Fibroblast of skin of left quadriceps (primary cell): ENCODE measurements at regions not wholly inside any gene's neighbourhood (a gene's known extent, or its start where the extent isn't known, plus 50 kb on each side); places are given as distances from the start of the nearest gene placed in this dataset.

ENCODE experiments used
- DNase-seq, 2 experiments: peaks; one replicate each; pipeline ENCODE4 v3.0.0-alpha.2; 2013; ENCODE audit warnings: low read depth in 2 of 2

GRCh38 chr2:193776988-193777387 is 1582.3 kb upstream of the TMEFF2 start:
- no peak for DNase-seq

- no peak for DNase-seq
Measured at GRCh38 chr2:193774166-193774565, 1579.4 kb upstream of the TMEFF2 start.

DNA sequence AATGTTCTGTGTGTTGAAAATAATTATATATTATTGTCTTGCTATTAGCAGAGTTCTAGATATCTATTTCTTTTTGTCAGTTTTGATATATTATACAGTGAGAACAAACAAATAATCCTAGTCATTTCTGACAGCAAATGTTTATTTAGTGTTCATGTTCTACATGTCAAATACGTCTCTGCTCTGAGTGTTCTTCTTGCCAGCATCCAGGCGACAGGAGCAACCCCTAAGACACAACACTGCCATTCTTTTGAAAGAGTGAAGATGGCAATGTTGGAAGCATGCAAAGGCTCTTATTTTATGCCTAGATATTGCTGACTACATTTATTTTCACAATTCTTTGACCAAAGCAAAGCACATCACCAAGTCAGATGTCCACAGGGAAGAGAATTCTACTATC is 1556.6 kb upstream of the TMEFF2 start:
- DNase-seq = no peak

DNA sequence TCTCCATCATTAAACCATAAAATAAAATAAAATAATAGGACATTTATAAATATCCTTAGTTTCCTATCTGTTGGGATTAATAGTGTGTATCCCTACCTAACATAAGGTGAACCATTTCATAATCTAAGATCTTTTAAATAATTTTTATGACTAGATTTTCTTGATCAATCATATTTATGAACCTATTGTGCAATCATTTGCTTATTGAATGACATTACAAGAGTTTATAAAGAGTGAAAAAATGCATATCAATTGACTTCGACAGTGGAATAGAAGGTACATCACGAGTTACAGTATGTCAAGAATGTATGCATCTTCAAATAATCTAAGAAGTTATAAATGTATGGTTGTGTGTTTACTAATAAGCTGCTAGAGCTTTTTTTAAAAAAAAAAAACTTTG is 1554.8 kb upstream of the TMEFF2 start:
- no peak for DNase-seq

GRCh38 chr2:193743089-193743488 is 1548.4 kb upstream of the TMEFF2 start:
- no peak for DNase-seq

- no peak for DNase-seq
Measured at GRCh38 chr2:193738892-193739291, 1544.2 kb upstream of the TMEFF2 start.

DNA sequence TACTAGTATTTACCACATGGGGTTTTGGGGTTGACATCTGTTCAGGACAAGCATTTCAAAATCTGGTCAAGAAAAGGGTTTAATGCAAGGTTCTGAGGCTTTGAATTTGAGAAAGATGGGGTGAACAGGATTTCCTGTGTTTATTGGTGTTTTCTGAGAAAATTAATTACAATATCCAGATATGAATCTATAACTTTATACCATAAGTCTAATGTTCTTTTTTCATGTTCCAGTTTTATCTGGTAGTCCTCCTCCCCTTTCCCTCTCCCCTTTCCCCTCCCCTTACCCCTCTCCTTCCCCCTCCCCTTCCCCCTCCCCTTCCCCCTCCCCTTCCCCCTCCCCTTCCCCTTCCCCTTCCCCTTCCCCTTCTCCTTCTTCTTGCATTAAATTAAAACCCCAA is 1518.2 kb upstream of the TMEFF2 start:
- no peak for DNase-seq

GRCh38 chr2:193703411-193703810 is 1508.7 kb upstream of the TMEFF2 start:
- DNase-seq = no peak

- DNase-seq = no peak
Measured at GRCh38 chr2:193701484-193701883, 1506.8 kb upstream of the TMEFF2 start.

DNA sequence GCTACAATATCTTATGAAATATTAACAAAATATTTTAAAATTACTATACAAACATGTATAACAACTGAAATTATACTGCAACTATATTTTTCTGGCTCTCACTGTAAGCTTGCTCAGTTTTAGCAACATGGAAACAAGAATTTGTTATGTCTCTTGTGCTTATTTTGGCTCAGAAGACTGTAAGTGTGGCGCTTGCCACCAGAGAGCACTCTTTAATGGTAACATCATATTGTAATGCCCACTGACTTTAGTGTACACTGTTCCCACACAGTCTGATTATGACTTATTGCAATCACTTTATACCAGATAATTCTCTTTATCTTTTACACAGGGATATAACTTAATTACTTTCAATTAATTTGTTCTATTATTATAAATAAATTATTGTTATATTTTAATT is 1500.6 kb upstream of the TMEFF2 start:
- DNase-seq = peak; percentile 13 to 14

- DNase-seq = no peak
Measured at GRCh38 chr2:193693758-193694157, 1499.0 kb upstream of the TMEFF2 start.

DNA sequence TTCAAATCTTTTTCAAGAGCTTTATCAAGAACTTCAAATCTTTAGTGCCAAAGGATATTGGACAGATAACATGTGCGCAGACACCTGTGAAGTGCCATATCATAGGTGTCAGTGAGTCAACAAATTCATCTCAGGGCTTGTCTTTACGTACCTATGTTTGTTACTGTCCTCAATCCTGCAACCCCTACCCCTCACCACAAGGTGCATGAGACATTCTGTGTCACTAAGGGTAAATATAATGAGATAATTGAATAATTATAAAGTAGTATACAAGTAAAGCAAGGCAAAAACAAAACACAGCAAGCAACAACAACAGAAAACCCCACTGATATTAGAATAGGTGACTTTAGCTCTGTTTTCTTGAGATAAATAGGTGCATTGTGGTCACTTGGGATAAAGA is 1495.8 kb upstream of the TMEFF2 start:
- DNase-seq = no peak

GRCh38 chr2:193687195-193687594 is 1492.5 kb upstream of the TMEFF2 start:
- DNase-seq = no peak

GRCh38 chr2:193679847-193680246 is 1485.1 kb upstream of the TMEFF2 start:
- DNase-seq = no peak

- no peak for DNase-seq
Measured at GRCh38 chr2:193670478-193670877, 1475.7 kb upstream of the TMEFF2 start.

DNA sequence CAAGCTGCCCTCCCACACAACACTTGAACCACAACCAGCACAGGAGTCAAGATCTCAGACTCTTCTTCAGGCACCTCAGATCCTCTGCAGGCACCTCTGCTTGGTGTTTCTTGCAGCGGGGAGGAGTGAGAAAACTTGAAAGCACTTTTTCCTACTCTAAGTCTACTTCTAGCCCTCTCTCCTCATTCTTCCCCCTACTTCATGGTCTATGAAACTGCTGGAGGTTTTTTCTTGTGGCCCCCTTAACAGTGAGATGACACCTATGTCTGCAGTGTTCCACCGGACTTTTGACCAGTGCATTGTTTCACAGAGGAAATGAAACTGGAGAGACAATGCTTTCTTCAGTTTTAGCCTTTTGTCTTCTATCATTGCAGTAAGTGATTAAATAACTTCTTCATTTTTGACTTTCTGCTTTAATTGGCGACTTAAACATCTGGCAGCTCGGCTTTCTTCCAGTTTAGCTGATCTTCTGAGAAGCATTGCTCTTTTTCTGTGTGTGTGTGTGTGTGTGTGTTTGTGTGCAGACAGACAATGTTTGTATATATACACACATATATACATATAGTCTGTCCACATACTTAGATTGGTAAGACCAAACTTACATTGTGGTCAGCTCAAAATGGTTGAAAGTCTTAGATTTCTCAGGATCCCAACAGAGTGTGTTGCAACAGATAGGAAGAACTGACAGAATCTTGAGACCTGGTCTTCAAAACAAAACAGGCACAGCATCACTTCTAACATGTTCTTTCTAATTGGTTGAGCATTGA is 1474.0 kb upstream of the TMEFF2 start:
- no peak for DNase-seq

DNA sequence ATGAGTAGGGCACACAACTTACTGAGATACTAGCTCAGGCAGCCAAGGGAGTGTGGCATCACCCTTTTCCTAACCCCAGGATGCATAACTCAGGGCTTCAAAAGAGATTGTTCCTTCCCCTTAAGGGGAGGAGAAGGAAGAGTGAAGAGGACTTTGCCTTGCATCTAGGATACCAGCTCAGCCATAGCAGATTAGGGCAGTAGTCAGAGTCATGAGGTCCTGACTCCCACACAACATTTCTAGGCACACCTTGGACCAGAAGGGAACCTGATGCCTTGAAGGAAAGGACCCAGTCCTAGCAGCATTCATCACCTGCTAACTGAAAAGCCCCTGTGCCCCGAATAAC is 1433.2 kb upstream of the TMEFF2 start:
- no peak for DNase-seq

GRCh38 chr2:193627187-193627926 is 1432.6 kb upstream of the TMEFF2 start:
- DNase-seq = no peak

DNA sequence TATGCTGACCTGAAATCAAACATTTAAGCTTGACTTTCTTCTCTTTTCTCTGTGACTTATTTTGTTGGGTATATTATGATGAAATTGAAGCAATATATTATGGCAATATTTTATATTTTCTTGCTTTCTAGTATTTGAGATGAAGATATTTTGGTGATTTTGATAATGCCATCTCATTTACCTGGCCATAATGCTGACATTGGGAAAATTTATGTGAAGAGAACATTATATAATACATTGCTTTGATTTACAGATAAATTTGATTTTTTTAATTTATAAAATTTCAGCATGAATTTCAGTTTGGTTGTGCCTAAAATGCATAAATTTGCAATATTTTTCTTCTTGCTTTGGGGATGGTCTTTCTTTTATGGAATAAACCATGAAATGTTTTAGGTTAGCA is 1413.7 kb upstream of the TMEFF2 start:
- no peak for DNase-seq

- DNase-seq = no peak
Measured at GRCh38 chr2:193590831-193591230, 1396.1 kb upstream of the TMEFF2 start.

DNA sequence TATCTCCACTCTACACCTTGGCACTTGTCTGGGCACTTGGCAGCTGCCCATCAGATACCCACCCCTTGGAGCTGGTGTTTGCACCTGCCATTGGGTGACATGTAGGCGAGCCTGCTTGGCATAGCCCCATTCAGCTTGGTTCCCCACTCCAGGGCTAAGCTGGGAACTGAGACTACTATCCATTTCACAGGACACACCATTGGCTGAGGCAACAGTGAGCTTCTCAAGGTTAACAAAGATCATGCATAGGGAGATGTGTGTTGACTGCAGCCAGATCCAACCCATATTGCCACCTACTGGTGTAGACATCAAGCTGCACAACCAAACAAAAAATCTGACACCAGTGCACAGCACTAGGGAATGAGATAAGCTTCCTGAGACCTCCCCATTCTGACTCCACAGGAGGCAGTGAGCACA is 1389.8 kb upstream of the TMEFF2 start:
- DNase-seq = no peak

- DNase-seq = no peak
Measured at GRCh38 chr2:193583638-193584400, 1389.1 kb upstream of the TMEFF2 start.

GRCh38 chr2:193581807-193582206 is 1387.1 kb upstream of the TMEFF2 start:
- DNase-seq = no peak
